Retina (tissue), 1 donor: ENCODE measurements at regions not wholly inside any gene's neighbourhood (a gene's known extent, or its start where the extent isn't known, plus 50 kb on each side); places are given as distances from the start of the nearest gene placed in this dataset.
"Not testable (repeated sequence)": the region's sequence is repeated elsewhere in the genome, so short reads cannot be mapped to it uniquely, and the experiment has no call there.

Source experiments
- DNase-seq: peaks from one replicate; pipeline ENCODE4 v3.0.0-alpha.2; 2016

DNA sequence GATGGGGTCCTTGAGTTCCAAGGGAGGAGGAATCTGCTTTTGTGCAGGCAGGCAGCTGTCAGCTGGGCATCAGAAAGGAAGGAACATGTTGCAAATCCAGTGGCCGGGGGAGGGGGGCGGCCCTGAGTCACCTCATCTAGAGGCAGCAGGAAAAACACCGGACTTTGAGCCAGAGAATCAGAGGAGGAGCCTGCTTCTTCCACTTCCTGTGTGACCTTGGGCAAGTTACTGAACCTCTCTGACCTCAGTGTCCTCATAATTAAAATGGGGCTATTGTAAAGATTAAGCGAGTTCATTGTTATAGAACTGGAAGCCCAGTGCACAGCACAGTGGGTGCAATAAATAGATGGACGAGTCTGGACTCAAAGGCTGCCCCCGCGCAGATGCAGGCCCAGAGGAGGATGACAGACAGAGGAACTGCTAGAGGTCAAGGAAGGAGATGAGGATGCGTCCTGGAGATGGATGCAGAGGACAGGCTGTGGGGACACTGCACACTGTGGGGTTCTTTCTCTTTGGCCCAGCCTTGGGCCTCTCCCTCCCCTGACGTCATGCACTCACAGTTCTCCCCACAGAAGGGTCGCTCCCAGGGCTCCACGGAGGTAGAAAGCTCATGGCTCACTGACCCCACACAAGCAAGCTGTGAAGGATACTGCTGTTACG is 714.3 kb downstream of the MATN1 start:
- no peak for DNase-seq

GRCh38 chr1:30008372-30008997 is 714.9 kb downstream of the MATN1 start:
- DNase-seq = no peak

GRCh38 chr1:30005972-30006619 is 717.3 kb downstream of the MATN1 start:
- DNase-seq = no peak

- DNase-seq = no peak
Observed at GRCh38 chr1:30001732-30002039, 721.7 kb downstream of the MATN1 start.

DNA sequence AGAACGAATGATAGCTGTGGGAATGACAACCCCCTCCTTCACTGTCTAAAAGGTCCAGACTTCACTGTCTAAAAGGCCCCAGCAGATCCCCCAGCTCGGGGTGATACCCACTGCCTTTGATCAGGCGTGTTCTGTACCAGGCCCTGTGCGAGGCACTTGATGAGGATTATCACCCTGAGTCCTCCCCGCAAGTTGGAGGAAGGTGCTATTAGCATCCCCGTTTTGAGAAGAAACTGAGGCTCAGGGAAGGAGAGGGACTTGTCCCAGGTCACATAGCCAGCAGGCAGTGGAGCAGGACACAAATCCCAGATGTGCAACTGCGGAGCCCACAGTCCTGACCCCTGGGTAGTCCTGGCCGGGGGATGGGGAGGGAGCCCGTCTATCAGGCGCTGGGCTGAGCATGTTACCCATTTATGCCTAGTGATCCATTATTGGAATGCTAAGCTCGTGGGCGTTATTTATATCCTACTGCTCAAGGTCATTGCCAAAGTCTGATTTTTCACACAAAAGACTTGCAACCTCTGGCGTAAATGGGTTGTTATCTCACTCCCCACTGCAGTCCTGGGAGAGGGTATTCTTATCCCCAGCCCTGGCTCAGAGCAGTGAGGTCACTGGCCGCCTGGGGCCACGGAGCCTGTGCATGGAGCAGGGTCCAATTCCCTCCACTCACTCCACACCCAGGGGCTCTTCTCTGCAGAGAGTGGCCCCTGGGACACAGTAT is 722.2 kb downstream of the MATN1 start:
- no peak for DNase-seq

GRCh38 chr1:30000266-30000665 is 723.1 kb downstream of the MATN1 start:
- no peak for DNase-seq

- DNase-seq = no peak
Observed at GRCh38 chr1:29999595-29999994, 723.8 kb downstream of the MATN1 start.

DNA sequence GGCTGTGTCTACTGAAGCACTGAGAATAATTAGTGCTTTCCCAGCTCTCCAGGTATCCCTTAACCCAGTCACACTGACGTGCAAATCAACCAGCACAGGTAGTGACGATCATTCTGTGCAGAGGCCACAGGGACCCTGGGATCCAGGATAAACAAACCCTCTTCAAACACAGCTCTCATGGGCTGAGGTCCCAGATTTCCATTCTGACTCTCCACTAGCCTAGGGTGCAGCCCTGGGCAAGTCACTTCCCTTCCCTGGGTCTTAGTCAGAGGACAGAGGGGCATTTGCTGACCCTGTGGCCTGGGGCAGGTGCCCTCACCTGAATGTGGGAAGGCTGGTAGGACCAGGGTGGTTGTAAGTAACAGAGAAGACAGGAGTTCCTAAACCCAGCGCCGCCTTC is 724.7 kb downstream of the MATN1 start:
- DNase-seq = no peak

DNA sequence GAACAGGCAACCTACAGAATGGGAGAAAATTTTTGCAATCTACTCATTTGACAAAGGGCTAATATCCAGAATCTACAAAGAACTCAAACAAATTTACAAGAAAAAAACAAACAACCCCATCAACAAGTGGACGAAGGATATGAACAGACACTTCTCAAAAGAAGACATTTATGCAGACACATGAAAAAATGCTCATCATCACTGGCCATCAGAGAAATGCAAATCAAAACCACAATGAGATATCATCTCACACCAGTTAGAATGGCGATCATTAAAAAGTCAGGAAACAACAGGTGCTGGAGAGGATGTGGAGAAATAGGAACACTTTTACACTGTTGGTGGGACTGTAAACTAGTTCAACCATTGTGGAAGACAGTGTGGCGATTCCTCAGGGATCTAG is 725.6 kb downstream of the MATN1 start:
- DNase-seq = not testable (repeated sequence)

GRCh38 chr1:29993950-29994349 is 729.4 kb downstream of the MATN1 start:
- DNase-seq = no peak

- DNase-seq = no peak
Observed at GRCh38 chr1:29991815-29992214, 731.6 kb downstream of the MATN1 start.

GRCh38 chr1:29991025-29991424 is 732.4 kb downstream of the MATN1 start:
- DNase-seq = no peak

DNA sequence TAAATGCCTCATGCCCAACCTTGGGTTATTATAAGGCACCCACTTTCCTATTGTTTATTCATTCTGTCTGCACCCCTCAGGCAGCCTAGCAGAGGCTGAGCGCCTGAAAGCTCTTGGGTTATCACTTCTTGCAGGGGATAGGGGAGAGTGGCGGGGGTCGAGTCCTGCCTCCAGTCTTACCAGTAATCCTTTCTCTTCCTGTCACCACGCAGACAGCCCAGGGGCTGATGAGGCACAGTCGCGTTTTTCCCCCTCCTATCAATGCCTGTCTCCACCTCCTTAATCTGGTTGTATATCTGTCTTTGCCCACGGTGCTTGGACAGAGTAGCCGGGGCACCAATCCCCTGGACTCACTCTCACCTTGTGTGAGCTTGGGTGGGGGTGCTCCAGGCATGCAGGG is 733.1 kb downstream of the MATN1 start:
- no peak for DNase-seq

GRCh38 chr1:29986986-29987385 is 736.4 kb downstream of the MATN1 start:
- no peak for DNase-seq

DNA sequence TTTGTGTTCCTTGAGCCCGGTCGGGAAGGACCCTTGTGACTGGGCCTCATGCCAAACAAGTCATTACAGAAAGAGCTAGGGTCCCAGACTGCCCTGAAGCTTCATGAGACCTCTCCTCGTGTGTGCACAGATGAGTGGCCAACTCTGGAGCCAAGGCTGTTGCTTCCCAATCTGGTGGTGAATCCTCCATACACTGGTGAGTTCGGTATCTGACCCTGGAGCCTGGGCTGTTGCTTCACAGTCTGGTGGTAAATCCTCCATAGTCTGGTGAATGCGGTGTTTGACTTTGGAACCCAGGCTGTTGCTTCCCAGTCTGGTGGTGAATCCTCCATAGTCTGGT is 737.8 kb downstream of the MATN1 start:
- DNase-seq = no peak

DNA sequence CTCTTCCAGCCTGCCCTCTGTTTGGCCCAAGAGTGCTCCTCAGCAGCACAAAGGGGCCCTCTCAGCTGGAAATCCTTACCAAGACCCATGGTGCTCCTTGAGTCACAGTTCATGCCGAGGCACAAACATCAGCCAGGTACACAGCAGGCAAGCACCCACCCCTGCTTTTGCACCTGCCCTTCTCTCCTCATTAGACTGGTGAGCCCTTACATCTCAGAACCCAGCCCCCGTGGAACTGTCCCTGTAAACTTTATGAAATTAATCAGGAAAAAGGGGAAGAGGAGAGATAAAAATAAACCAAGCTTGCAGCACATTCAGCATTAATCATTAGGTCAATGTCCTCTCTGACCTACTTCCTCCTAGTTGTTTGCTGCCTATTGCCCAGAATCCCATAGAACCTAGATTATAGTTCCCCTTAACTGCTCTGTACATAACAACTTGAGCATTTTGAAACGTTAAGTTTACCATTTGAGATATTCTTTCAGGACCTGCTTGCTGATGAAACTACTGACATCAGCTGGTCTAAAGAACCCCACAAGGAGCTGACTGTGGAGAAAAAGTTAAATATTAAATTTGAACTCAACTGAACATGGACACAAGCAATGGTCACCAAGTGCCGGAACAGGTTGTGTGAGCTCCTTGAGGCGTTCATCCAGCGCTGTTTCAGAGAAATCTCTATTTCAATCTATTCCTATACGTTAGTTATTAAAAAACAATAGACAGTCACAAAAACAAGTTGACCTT is 738.4 kb downstream of the MATN1 start:
- DNase-seq = no peak

GRCh38 chr1:29984166-29984861 is 739.1 kb downstream of the MATN1 start:
- no peak for DNase-seq

DNA sequence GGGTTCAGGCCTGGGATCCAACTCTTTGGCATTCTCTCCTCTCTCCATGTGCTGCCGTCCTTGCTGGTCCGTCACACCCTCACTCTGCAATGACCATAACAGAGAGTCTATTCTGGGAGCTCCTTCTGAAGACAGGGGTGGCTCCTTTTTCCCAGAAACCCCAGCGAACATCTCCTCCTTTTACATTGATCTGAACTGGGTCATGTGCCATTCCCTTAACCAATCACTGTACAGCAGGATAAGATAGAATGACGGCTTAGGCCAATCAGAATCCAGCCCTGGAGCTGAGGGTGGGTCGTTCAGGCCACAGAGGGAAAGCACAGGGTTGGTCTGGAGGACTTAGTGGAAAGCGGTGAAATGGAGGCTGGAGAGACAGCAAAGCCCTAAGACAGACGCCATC is 740.1 kb downstream of the MATN1 start:
- no peak for DNase-seq

- DNase-seq = no peak
Observed at GRCh38 chr1:29981586-29982239, 741.7 kb downstream of the MATN1 start.

GRCh38 chr1:29977550-29977949 is 741.2 kb downstream of the PTPRU start:
- no peak for DNase-seq

GRCh38 chr1:29975036-29975694 is 738.8 kb downstream of the PTPRU start:
- no peak for DNase-seq

DNA sequence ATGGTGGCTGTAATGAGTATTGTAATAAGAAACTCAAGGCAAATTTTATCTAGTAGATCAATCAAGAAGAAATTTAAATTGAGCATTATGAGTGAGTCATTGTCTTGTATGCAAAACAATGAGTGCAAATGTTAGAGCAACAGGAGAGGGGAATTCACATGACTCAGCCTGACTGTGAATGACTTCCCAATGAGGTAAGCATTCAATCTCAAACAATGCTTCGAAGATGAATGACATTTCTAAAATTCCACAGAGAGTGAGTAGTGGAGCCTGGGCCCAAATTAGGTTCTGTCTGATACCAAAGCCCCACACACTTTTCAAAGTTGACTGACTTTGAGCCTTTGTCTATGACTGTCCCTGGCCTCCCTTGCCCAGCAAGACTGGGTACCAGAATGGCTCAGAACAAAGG is 738.0 kb downstream of the PTPRU start:
- DNase-seq = no peak
